ENCODE measurements at regions not wholly inside any gene's neighbourhood (a gene's known extent, or its start where the extent isn't known, plus 50 kb on each side); places are given as distances from the start of the nearest gene placed in this dataset.

GRCh38 chr2:174667250-174667860 lies 69.8 kb upstream of the WIPF1 start:
- DNase-seq (ENCODE audit: extremely low read depth in 1 of 4, low spot score in 3 of 4) (peak in 1 of 4 experiments; percentile 23), FAIRE-seq (no peak), ATAC-seq (peak; percentile 50; the same call in 2 of the 3 replicates)
- Histone ChIP-seq H3K9me3 (replicated peaks; ENCODE audit: control insufficient read depth, insufficient read depth, low read depth, low read length) (peaks cover 5% of the 10 kb centered on the region; the same call in 1 of the 2 replicates), H3K9ac (ENCODE audit: insufficient read depth in 1 of 2, low read depth in 2 of 2, low read length in 2 of 2) (no peak overlapping the region), H3K4me3 (no peak overlapping the region), H4K20me1 (replicated peaks; ENCODE audit: control insufficient read depth, insufficient read depth, low read length) (no peaks in the 10 kb centered on the region), H3K9me1 (ENCODE audit: control insufficient read depth, insufficient read depth, low read length) (no peaks in the 10 kb centered on the region), H2AFZ (ENCODE audit: low read depth, low read length) (no peak overlapping the region), H3K79me2 (ENCODE audit: control insufficient read depth, insufficient read depth, low read length) (no peaks in the 10 kb centered on the region), H3K36me3 (ENCODE audit: control insufficient read depth, insufficient read depth, low read length) (no peaks in the 10 kb centered on the region), H3K27ac (ENCODE audit: extremely low read depth, low read depth, low read length) (no peak overlapping the region), H3K4me2 (ENCODE audit: insufficient read depth, low read length) (no peak overlapping the region), H3K4me1 (replicated peaks in 1 of 2; ENCODE audit: control insufficient read depth in 2 of 2, insufficient read depth in 2 of 2, low read length in 2 of 2) (no peaks in the 10 kb centered on the region; a peak in 1 of 5 replicates), H3K27me3 (ENCODE audit: control insufficient read depth in 2 of 2, insufficient read depth in 2 of 2, low read length in 2 of 2) (peaks cover 5 to 34% of the 10 kb centered on the region in 2 experiments; a peak in 2 of 5 replicates)
- intact Hi-C loops (cut with micrococcal nuclease), result no loop called here
- BruUV-seq (replicated peaks), result no TSS peak
- in situ Hi-C loops (cut with MboI), result no loop called here
- WGBS (ENCODE audit: insufficient coverage, low coverage, missing lambda C conversion rate), result 13% methylated on average over 6 of the region's 6 CpGs
- ChIA-PET CTCF (ENCODE audit: low intra/inter-chr PET ratio) (no interaction called here), POLR2A (interaction anchor here (0.8 kb wide), 1 partner anchor 22 kb away, joined by 3 read pairs; no protein-coding TSS in a partner anchor)
- TF ChIP-seq ZBTB1 (CRISPR knock-in tag; IDR thresholded peaks at IDR 0.05; ENCODE audit: borderline replicate concordance, low read depth) (no peak), ZNF23 (CRISPR knock-in tag; IDR thresholded peaks at IDR 0.05) (no peak), ZNF717 (CRISPR knock-in tag; IDR thresholded peaks at IDR 0.05) (no peak), SMAD3 (CRISPR knock-in tag; conservative IDR thresholded peaks at IDR 0.05) (no peak), CBX5 (IDR thresholded peaks at IDR 0.05; ENCODE audit: borderline replicate concordance, low read depth) (no peak), TOE1 (IDR thresholded peaks at IDR 0.05; ENCODE audit: borderline replicate concordance) (no peak), TOE1 (CRISPR knock-in tag; IDR thresholded peaks at IDR 0.05; ENCODE audit: borderline replicate concordance, low read depth) (no peak), ZNF57 (CRISPR knock-in tag; IDR thresholded peaks at IDR 0.05) (no peak), MTF1 (CRISPR knock-in tag; IDR thresholded peaks at IDR 0.05; ENCODE audit: borderline replicate concordance) (no peak), ETV6 (IDR thresholded peaks at IDR 0.05; ENCODE audit: borderline replicate concordance in 1 of 2, low read depth in 2 of 2, low read length in 1 of 2) (no peak), ETV6 (CRISPR knock-in tag; IDR thresholded peaks at IDR 0.05; ENCODE audit: borderline replicate concordance) (no peak), FOXK1 (CRISPR knock-in tag; IDR thresholded peaks at IDR 0.05; ENCODE audit: borderline replicate concordance) (no peak), NFE2L1 (tag; IDR thresholded peaks at IDR 0.05; ENCODE audit: borderline replicate concordance, low read depth) (no peak), ZNF395 (CRISPR knock-in tag; IDR thresholded peaks at IDR 0.05) (no peak), EWSR1 (IDR thresholded peaks at IDR 0.05; ENCODE audit: borderline replicate concordance, low read depth, partially characterized antibody) (no peak)
- TF ChIP-seq, protein P1, sequence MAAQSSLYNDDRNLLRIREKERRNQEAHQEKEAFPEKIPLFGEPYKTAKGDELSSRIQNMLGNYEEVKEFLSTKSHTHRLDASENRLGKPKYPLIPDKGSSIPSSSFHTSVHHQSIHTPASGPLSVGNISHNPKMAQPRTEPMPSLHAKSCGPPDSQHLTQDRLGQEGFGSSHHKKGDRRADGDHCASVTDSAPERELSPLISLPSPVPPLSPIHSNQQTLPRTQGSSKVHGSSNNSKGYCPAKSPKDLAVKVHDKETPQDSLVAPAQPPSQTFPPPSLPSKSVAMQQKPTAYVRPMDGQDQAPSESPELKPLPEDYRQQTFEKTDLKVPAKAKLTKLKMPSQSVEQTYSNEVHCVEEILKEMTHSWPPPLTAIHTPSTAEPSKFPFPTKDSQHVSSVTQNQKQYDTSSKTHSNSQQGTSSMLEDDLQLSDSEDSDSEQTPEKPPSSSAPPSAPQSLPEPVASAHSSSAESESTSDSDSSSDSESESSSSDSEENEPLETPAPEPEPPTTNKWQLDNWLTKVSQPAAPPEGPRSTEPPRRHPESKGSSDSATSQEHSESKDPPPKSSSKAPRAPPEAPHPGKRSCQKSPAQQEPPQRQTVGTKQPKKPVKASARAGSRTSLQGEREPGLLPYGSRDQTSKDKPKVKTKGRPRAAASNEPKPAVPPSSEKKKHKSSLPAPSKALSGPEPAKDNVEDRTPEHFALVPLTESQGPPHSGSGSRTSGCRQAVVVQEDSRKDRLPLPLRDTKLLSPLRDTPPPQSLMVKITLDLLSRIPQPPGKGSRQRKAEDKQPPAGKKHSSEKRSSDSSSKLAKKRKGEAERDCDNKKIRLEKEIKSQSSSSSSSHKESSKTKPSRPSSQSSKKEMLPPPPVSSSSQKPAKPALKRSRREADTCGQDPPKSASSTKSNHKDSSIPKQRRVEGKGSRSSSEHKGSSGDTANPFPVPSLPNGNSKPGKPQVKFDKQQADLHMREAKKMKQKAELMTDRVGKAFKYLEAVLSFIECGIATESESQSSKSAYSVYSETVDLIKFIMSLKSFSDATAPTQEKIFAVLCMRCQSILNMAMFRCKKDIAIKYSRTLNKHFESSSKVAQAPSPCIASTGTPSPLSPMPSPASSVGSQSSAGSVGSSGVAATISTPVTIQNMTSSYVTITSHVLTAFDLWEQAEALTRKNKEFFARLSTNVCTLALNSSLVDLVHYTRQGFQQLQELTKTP (IDR thresholded peaks at IDR 0.05; ENCODE audit: low read depth in 1 of 2, partially characterized antibody in 2 of 2), result no peak
